ENCODE measurements at regions not wholly inside any gene's neighbourhood (a gene's known extent, or its start where the extent isn't known, plus 50 kb on each side); places are given as distances from the start of the nearest gene placed in this dataset.

GRCh38 chr4:126547352-126547751 lies 1085.4 kb upstream of the INTU start:
- intact Hi-C loops (cut with micrococcal nuclease) = no loop called here
- no peak overlapping the region for H3K27ac Mint-ChIP-seq

GRCh38 chr4:126548890-126549289 lies 1083.9 kb upstream of the INTU start:
- TF ChIP-seq CTCF (IDR thresholded peaks at IDR 0.05) = no peak
- Mint-ChIP-seq H3K4me1 (ENCODE audit: low read depth) (no peaks in the 10 kb centered on the region), H3K9me3 (no peaks in the 10 kb centered on the region), H3K27ac (no peak overlapping the region), H3K36me3 (ENCODE audit: low read depth) (no peaks in the 10 kb centered on the region), H3K27me3 (no peaks in the 10 kb centered on the region), H3K4me3 (no peak overlapping the region)
- intact Hi-C loops (cut with micrococcal nuclease) = no loop called here
- ATAC-seq (no peak), DNase-seq (no peak)
- POLR2A ChIA-PET = no interaction called here
- CTCF ChIA-PET = no interaction called here

More at GRCh38 chr4:126547352-126547751, 1085.4 kb upstream of the INTU start:
- no peak for TF ChIP-seq CTCF (IDR thresholded peaks at IDR 0.05)
- POLR2A ChIA-PET = no interaction called here
- H3K36me3 Mint-ChIP-seq (ENCODE audit: low read depth) = no peaks in the 10 kb centered on the region
- DNase-seq (no peak), ATAC-seq (no peak)
- H3K4me3 Mint-ChIP-seq = no peak overlapping the region
- CTCF ChIA-PET = no interaction called here
- no peaks in the 10 kb centered on the region for H3K9me3 Mint-ChIP-seq
- no peaks in the 10 kb centered on the region for H3K4me1 Mint-ChIP-seq (ENCODE audit: low read depth)
- H3K27me3 Mint-ChIP-seq = no peaks in the 10 kb centered on the region

- H3K27me3 Mint-ChIP-seq = no peaks in the 10 kb centered on the region
- H3K36me3 Mint-ChIP-seq (ENCODE audit: low read depth) = no peaks in the 10 kb centered on the region
- CTCF ChIA-PET = interaction anchor here (0.9 kb wide), 1 partner anchor 8 kb away, joined by 4 read pairs; no protein-coding TSS in a partner anchor
- H3K4me1 Mint-ChIP-seq (ENCODE audit: low read depth) = no peaks in the 10 kb centered on the region
- POLR2A ChIA-PET = no interaction called here
- no peak for DNase-seq
- H3K9me3 Mint-ChIP-seq = peaks cover 8% of the 10 kb centered on the region
- no peak overlapping the region for H3K27ac Mint-ChIP-seq
- no peak for ATAC-seq
- H3K4me3 Mint-ChIP-seq = no peak overlapping the region
- intact Hi-C loops (cut with micrococcal nuclease) = no loop called here
- no peak for TF ChIP-seq CTCF (IDR thresholded peaks at IDR 0.05)
These were observed 1080.4 kb upstream of the INTU start for GRCh38 chr4:126552321-126552720.

- Mint-ChIP-seq H3K27ac (no peak overlapping the region), H3K9me3 (peaks cover 10% of the 10 kb centered on the region), H3K4me1 (ENCODE audit: low read depth) (no peaks in the 10 kb centered on the region), H3K27me3 (no peaks in the 10 kb centered on the region), H3K36me3 (ENCODE audit: low read depth) (no peaks in the 10 kb centered on the region), H3K4me3 (no peak overlapping the region)
- intact Hi-C loops (cut with micrococcal nuclease) = no loop called here
- ChIA-PET POLR2A (no interaction called here), CTCF (interaction anchor here (0.9 kb wide), 1 partner anchor 9 kb away, joined by 4 read pairs; no protein-coding TSS in a partner anchor)
- DNase-seq (no peak), ATAC-seq (no peak)
- TF ChIP-seq CTCF (IDR thresholded peaks at IDR 0.05) = no peak
These were observed 1079.5 kb upstream of the INTU start for GRCh38 chr4:126553248-126553647.

GRCh38 chr4:126558596-126558995 lies 1074.2 kb upstream of the INTU start:
- intact Hi-C loops (cut with micrococcal nuclease) = no loop called here
- H3K4me3 Mint-ChIP-seq = no peak overlapping the region
- POLR2A ChIA-PET = no interaction called here
- no peaks in the 10 kb centered on the region for H3K27me3 Mint-ChIP-seq
- no peaks in the 10 kb centered on the region for H3K36me3 Mint-ChIP-seq (ENCODE audit: low read depth)
- DNase-seq = no peak
- no peak for TF ChIP-seq CTCF (IDR thresholded peaks at IDR 0.05)
- no peaks in the 10 kb centered on the region for H3K4me1 Mint-ChIP-seq (ENCODE audit: low read depth)
- CTCF ChIA-PET = no interaction called here
- H3K27ac Mint-ChIP-seq = no peak overlapping the region
- H3K9me3 Mint-ChIP-seq = peaks cover 13% of the 10 kb centered on the region
- ATAC-seq = no peak
